ENCODE measurements at regions not wholly inside any gene's neighbourhood (a gene's known extent, or its start where the extent isn't known, plus 50 kb on each side); places are given as distances from the start of the nearest gene placed in this dataset.

DNA sequence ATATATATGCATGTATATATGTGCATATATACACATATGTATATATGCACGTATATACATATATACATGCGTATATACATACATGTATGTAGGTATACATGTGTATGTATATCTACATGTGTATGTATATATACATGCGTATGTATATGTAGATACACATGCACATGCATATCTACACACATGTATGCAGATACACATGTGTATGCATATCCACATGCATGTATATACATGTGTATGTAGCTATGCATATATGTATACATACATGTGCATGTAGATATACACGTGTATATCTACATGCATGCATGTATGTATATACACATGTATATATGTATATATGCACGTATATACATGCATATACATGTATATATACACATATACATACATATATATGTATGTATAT is 95.8 kb upstream of the STEAP4 start:
- no peak for DNase-seq

- no peak for DNase-seq
These were observed 94.4 kb upstream of the STEAP4 start for GRCh38 chr7:88401009-88401623.

GRCh38 chr7:88399696-88400240 is 93.1 kb upstream of the STEAP4 start:
- DNase-seq, result no peak

DNA sequence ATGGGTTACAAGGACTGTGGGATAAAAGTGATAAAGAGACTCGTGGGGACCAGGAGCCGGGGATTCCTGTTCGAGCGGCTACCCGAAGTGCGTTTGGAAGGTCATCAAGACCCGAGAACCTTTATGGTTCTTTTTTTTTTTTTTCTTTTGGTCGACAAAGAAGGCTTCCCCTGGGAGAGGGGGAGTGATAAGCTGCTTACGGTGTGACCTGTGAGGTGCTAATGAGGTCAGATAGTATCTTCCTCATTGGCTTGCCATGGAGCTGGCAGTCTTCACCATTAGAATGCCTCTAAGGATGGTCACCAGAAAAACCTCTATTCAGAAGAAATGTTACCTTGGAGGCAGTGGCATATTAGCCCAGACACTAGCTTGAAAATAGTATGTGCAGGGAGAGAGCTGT is 92.3 kb upstream of the STEAP4 start:
- no peak for DNase-seq

GRCh38 chr7:88398459-88398858 is 91.8 kb upstream of the STEAP4 start:
- DNase-seq, result no peak

DNA sequence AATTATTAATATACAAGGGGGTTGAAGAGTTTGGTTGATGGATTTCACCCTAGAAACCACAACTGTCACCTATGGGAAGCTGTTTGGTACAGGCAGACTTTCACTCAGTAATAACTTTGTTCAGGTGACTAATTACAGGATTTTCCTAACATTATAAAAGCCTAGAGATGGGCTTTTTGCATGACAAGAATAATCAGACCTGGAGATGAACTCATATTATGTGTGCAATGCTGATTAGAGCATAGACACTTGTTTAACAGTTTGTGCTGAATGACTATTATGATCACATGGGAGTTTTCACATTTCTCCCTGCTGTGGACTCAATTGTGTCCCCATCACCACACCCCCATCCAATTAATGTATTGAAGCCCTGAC is 90.2 kb upstream of the STEAP4 start:
- DNase-seq, result no peak

DNA sequence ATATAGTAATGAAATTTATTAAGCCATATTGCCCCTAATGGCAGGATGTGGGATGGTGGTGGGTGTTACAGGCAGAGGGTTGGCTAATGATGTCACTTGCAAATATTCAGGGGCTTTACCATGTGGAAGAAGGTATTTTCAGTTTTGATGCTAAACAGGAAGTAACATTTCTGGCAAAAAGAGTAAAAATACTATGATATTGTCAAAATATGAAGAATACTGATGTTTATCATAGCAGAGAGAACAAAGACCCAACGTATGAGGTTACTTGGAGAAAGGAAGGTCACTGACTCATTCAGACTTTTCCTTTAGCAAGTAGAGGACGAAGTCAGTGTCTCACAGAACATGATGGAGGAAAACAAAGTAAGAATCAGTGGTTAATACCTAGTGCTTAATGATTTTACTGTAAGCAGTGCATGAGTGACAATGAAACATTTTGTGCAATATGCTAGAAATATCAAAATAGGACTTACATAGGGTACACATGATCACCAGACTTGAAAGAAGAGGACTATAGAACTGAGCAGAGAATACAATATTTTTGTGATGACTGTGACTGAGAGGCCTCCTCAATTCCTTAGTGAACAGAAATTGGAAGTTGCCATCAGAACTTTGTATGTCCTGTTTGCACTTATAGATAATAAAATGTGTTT is 89.7 kb upstream of the STEAP4 start:
- DNase-seq, result no peak

GRCh38 chr7:88395715-88396114 is 89.0 kb upstream of the STEAP4 start:
- DNase-seq, result no peak

GRCh38 chr7:88391247-88391646 is 84.6 kb upstream of the STEAP4 start:
- DNase-seq, result no peak

DNA sequence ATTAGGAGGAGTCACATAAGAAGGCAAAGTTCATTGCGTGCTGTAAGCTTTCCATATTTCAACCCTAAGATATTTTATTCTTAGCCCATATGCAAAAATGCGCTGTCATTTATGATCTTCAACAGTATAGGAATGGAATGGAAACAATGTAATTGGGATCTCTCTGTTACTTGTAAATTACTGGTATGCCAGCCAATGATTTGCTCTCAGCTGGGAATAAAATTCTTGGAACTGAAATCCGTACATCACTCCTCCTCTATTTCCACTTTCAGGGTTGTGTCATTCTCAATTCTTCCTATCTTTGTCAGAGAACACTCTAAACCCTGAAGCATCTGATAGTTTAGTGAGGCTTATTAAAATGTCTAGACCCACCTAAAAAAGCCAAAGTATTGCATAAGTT is 80.7 kb upstream of the STEAP4 start:
- no peak for DNase-seq

DNA sequence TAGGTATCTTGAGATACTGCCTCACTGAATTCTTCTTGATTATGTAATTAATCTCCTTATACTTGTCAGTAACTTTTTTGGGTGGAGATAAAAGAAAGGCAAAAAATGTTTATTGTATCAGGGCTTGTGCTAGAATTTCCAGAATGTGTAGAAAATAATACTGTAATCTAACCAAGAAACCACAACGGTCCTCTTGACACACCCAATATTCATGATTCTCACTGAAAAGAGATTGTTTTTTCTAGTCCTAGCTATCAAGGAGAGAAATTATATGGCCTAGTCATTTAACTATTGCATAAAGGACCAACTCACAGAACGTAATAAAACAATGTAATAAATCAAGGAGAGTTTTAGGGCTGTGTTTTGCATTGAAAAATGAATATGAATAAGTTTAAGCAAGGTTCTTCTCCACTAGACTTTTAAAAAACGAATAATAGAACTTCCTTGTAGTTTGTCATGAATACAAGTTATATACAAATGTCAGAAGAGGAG is 80.0 kb upstream of the STEAP4 start:
- DNase-seq, result no peak

DNA sequence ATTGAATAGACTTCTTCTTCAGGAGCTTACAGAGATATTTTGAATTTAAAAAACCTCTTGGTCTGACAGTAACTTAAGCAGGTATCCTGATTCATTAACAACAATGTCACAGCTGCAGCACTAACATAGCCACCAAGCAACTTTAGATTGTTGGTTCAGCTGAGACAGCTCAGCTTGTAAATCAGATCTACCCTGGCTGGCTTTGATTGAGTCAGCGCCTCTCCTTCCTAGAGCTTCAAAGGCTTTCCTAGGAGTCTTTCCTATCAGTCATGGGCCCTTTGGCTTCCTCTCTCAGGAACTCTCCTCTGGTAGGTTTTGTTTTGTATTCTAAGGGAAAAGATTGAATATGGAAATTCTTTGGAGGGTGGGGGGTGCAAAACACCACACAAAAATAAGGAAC is 70.7 kb upstream of the STEAP4 start:
- no peak for DNase-seq

- DNase-seq, result no peak
These were observed 62.0 kb upstream of the STEAP4 start for GRCh38 chr7:88368686-88369085.

DNA sequence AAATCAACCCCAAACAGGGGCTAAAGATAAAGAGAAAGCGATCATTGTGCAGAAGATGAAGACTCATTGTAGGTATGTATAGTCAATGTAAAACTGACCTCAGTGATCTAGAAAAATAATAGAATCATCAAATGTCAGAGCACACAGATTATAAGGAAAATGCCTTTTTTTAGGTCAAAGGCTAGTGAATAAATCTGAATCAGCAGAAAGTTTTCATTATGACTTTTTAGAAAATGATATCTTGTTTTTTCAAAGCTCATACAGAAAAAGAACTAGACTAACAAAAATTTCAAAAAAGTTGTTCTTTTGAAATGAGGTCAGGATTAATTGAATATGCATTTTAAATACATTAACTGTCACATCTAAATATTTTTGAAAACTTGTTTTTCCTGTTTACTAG is 60.2 kb upstream of the STEAP4 start:
- no peak for DNase-seq

- no peak for DNase-seq
These were observed 57.2 kb upstream of the STEAP4 start for GRCh38 chr7:88363869-88364268.

DNA sequence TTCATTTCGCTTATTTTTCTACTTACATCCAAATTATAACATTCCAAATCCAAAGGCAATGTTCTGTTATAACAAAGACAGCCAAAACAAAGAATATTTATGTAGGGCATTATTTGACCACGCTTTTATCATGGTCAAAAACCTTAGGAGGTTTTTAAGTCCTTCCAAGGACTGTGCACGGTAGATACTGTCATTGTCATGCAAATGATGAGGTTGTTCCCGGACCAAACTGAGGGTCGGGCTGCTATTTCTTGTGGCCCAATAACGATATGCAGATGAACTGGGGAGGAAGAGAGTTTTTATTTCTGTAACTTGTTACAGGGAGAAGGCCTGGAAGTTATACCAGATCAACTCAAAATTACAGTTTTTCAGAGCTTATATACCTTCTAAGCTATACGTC is 56.6 kb upstream of the STEAP4 start:
- no peak for DNase-seq

- DNase-seq, result peak; percentile 73
These were observed 54.7 kb upstream of the STEAP4 start for GRCh38 chr7:88361357-88361756.

GRCh38 chr7:88358881-88359280 is 52.2 kb upstream of the STEAP4 start:
- DNase-seq, result no peak

GRCh38 chr7:88358526-88358838 is 51.8 kb upstream of the STEAP4 start:
- no peak for DNase-seq

GRCh38 chr7:88357781-88358525 is 51.3 kb upstream of the STEAP4 start:
- no peak for DNase-seq

- no peak for DNase-seq
These were observed 50.6 kb upstream of the STEAP4 start for GRCh38 chr7:88357294-88357693.
